Ovary (tissue), 7 donors: ENCODE measurements at regions not wholly inside any gene's neighbourhood (a gene's known extent, or its start where the extent isn't known, plus 50 kb on each side); places are given as distances from the start of the nearest gene placed in this dataset.
"Not testable (repeated sequence)": the region's sequence is repeated elsewhere in the genome, so short reads cannot be mapped to it uniquely, and the experiment has no call there.

Experiments
- DNase-seq, 5 donors: peaks; one replicate each; pipeline ENCODE4 v3.0.0-alpha.2; 2019 to 2020
- H3K27ac ChIP-seq, 2 donors: fragments of 200-600 bp; one replicate each; pipeline versions ENCODE4 v1.5.1 to v1.8.0; 2019 to 2022
- H3K27me3 ChIP-seq: fragments of 200-600 bp; one replicate; pipeline ENCODE4 v1.8.0; 2022
- H3K36me3 ChIP-seq: fragments of 200-600 bp; sonication (generic); one replicate; pipeline ENCODE4 v1.5.1; 2019
- H3K4me1 ChIP-seq: one replicate; pipeline ENCODE4 v1.8.1; 2013; ENCODE audit warnings: mild to moderate bottlenecking, moderate library complexity; ENCODE audit not compliant: insufficient read depth
- H3K4me3 ChIP-seq: fragments of 200-600 bp; sonication (generic); one replicate; pipeline ENCODE4 v1.5.1; 2017
- H3K9me3 ChIP-seq, 2 donors: fragments of 200-600 bp in 1 of 2; sonication (generic) in 1 of 2; one replicate each; pipeline versions ENCODE4 v1.5.1 to v1.8.1; 2013 to 2019; ENCODE audit warnings: mild to moderate bottlenecking in 1 of 2, moderate library complexity in 1 of 2
- EP300 ChIP-seq: sonication (generic); formaldehyde crosslinking; IDR thresholded peaks from one replicate; pipeline ENCODE4 v1.6.1; 2017; ENCODE audit warnings: antibody characterized with exemption
- POLR2A ChIP-seq: fragments of 450-650 bp; IDR thresholded peaks from one replicate; pipeline ENCODE4 v1.6.1; 2017; ENCODE audit warnings: antibody characterized with exemption, mild to moderate bottlenecking, moderate library complexity
- WGBS, 3 donors: extraction: QIAGEN DNeasy Blood & Tissue Kit in 1 of 3; methylation state at CpG; one replicate each; pipeline versions ENCODE4 v1.1.5 to v1.1.7; 2013 to 2017; 5-methylcytosine and 5-hydroxymethylcytosine counted together
- intact Hi-C, 4 donors: fragments of 100-400 bp; cut with DNase I; formaldehyde crosslinking; loops; one replicate each; pipeline versions ENCODE4 v1.11.0 to v1.15.1; 2022 to 2023
- TF ChIP-seq, protein P1 (sequence below), 3 donors: fragments of 450-650 bp in 2 of 3; fragments of 200-600 bp in 1 of 3; IDR thresholded peaks; one replicate each; pipeline versions ENCODE4 v1.5.1 to v1.8.0; 2016 to 2022; ENCODE audit warnings: antibody characterized with exemption in 3 of 3, mild to moderate bottlenecking in 1 of 3
- donor health status: DM: no; HTN: no; CAD: no; lungs with moderate emphysema.
- donor health status: DM: no; HTN: no; CAD: no.
- donor health status: Bipolar disorder and iron deficiency.
- donor health status: DM: no; HTN: no; CAD: no.
- donor health status: DM: yes; HTN: yes; CAD: no.

- WGBS, 3 donors = 23 to 52% (median 31%) methylated on average over 2 of the region's 2 CpGs
- Histone ChIP-seq H3K9me3 (no peaks in the 10 kb centered on the region), H3K4me3 (no peak overlapping the region), H3K27ac (no peak overlapping the region), H3K36me3 (no peaks in the 10 kb centered on the region), H3K27me3 (no peaks in the 10 kb centered on the region), H3K4me1 (no peaks in the 10 kb centered on the region)
- DNase-seq = no peak
- no peak for TF ChIP-seq POLR2A
- TF ChIP-seq, protein P1, sequence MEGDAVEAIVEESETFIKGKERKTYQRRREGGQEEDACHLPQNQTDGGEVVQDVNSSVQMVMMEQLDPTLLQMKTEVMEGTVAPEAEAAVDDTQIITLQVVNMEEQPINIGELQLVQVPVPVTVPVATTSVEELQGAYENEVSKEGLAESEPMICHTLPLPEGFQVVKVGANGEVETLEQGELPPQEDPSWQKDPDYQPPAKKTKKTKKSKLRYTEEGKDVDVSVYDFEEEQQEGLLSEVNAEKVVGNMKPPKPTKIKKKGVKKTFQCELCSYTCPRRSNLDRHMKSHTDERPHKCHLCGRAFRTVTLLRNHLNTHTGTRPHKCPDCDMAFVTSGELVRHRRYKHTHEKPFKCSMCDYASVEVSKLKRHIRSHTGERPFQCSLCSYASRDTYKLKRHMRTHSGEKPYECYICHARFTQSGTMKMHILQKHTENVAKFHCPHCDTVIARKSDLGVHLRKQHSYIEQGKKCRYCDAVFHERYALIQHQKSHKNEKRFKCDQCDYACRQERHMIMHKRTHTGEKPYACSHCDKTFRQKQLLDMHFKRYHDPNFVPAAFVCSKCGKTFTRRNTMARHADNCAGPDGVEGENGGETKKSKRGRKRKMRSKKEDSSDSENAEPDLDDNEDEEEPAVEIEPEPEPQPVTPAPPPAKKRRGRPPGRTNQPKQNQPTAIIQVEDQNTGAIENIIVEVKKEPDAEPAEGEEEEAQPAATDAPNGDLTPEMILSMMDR (IDR thresholded peaks at IDR 0.05) = no peak
- TF ChIP-seq EP300 = no peak
- intact Hi-C loops = no loop called here
Measured at GRCh38 chr6:4421837-4422236, 286.5 kb upstream of the ECI2 start.

DNA sequence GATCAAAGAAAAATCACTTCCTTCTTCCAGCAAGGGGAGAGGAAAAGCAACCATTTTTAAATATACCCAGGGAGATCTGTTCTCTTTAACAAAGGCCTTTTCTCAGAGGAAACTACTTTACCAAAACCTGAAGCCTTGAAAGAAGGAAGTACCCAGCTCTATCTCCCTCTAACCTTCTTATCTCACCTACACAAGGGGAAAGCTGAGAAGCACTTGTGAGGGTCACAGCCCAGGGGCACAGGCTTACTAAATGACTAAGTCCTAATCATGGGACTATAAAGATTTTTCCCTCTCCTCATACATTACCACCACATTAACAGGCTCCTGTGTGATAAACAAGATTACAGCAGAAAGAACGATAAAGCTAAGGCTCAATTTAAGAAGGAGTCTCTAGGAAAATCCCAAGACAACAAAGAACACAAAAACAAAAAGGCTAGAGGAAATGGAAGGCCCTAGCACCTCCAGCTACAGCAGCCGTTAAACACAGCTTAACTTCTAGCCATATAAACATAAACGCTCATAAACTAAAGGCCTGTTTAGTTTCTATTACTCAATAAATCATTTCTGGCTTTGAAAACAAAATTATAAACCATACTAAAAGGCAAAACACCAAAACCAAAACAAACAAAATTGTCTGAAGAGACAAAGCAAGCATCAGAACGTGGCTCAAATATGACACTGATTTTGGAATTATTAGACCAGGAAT is 284.9 kb upstream of the ECI2 start:
- H3K36me3 ChIP-seq = no peaks in the 10 kb centered on the region
- intact Hi-C loops = no loop called here
- WGBS, 3 donors = 64 to 72% (median 69%) methylated on average over 4 of the region's 4 CpGs
- H3K27ac ChIP-seq = no peak overlapping the region
- H3K27me3 ChIP-seq = no peaks in the 10 kb centered on the region
- no peak overlapping the region for H3K4me3 ChIP-seq
- DNase-seq = no peak
- no peaks in the 10 kb centered on the region for H3K9me3 ChIP-seq
- no peak for TF ChIP-seq EP300
- no peak for TF ChIP-seq POLR2A
- TF ChIP-seq, protein P1 (IDR thresholded peaks at IDR 0.05) = no peak
- H3K4me1 ChIP-seq = no peaks in the 10 kb centered on the region

DNA sequence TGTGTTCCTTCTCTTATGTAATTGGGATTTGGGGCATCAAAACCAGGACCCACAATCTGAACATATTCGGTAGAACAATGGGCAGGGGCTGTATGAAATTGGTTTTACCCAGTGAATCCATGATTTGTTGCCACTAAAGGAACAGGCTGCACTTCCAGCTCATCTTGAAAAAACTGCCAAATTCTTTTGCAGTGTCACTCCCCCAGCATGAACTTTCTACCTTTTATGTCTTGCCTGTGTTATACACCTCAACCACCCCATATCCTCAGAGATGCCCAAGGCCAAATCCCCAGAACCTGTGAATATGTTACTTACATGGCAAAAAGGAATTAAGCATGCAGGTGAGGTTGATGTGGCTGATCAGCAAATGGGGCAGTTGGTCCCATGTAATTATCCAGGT is 280.2 kb upstream of the ECI2 start:
- intact Hi-C loops = no loop called here
- Histone ChIP-seq H3K27me3 (no peaks in the 10 kb centered on the region), H3K27ac (no peak overlapping the region), H3K4me3 (no peak overlapping the region), H3K36me3 (no peaks in the 10 kb centered on the region), H3K9me3 (no peaks in the 10 kb centered on the region), H3K4me1 (no peaks in the 10 kb centered on the region)
- 0 to 26% (median 0%) methylated on average over 1 of the region's 1 CpG for WGBS, 3 donors
- no peak for DNase-seq
- TF ChIP-seq EP300 (no peak), POLR2A (no peak)
- TF ChIP-seq, protein P1 (IDR thresholded peaks at IDR 0.05) = no peak

- DNase-seq, H3K36me3 ChIP-seq, H3K4me1 ChIP-seq, H3K4me3 ChIP-seq, H3K9me3 ChIP-seq, intact Hi-C loops, H3K27ac ChIP-seq, H3K27me3 ChIP-seq: not testable (repeated sequence)
- 79 to 86% (median 83%) methylated on average over 6 of the region's 6 CpGs for WGBS, 3 donors
Measured at GRCh38 chr6:4414078-4414477, 278.7 kb upstream of the ECI2 start.

- intact Hi-C loops = no loop called here
- Histone ChIP-seq H3K9me3 (no peaks in the 10 kb centered on the region), H3K4me1 (no peaks in the 10 kb centered on the region), H3K27ac (no peak overlapping the region), H3K4me3 (no peak overlapping the region), H3K36me3 (no peaks in the 10 kb centered on the region), H3K27me3 (no peaks in the 10 kb centered on the region)
- TF ChIP-seq POLR2A (no peak), EP300 (no peak)
- TF ChIP-seq, protein P1 (IDR thresholded peaks at IDR 0.05) = no peak
- no peak for DNase-seq
- WGBS, 3 donors = 27 to 33% (median 28%) methylated on average over 3 of the region's 3 CpGs
Measured at GRCh38 chr6:4413073-4413472, 277.7 kb upstream of the ECI2 start.
